HCT116 (cell line): ENCODE measurements at regions not wholly inside any gene's neighbourhood (a gene's known extent, or its start where the extent isn't known, plus 50 kb on each side); places are given as distances from the start of the nearest gene placed in this dataset.

Experiments used
- ATAC-seq: fragments of 200-7000 bp; cut with Tn5 transposase; 2 replicates; pipeline ENCODE4 v1.9.1; 2020; ENCODE audit warnings: mild to moderate bottlenecking, moderate library complexity
- BruUV-seq: library from RNA; stranded (reverse); fragments of 400-500 nt; replicated peaks from 2 replicates; lab custom pipeline; 2021; lab: Mats Ljungman, UMichigan
- CTCF ChIA-PET: fragments of 300-600 bp; sonication (Branson Sonifier 250); formaldehyde crosslinking; loops from one replicate; lab custom pipeline; 2021; ENCODE audit warnings: antibody characterized with exemption; lab: Charles Lee
- POLR2A ChIA-PET: fragments of 300-600, 350-600 bp; sonication (Branson Sonifier 250); formaldehyde crosslinking; loops from one replicate; lab custom pipeline; 2021; ENCODE audit warnings: antibody characterized with exemption; lab: Charles Lee
- RAD21 ChIA-PET, 2 experiments: fragments of 300-600 bp; sonication (Branson Sonifier 250); formaldehyde crosslinking; loops; one replicate each; lab custom pipeline; 2023; ENCODE audit warnings: low total read pairs in 2 of 2; ENCODE audit not compliant: uncharacterized antibody in 2 of 2, unreplicated experiment in 2 of 2, low non-redundant PET in 1 of 2; lab: Charles Lee
- DNase-seq: peaks from one replicate; pipeline ENCODE4 v3.0.0-alpha.2; 2010; ENCODE audit warnings: low read depth, low spot score
- H2AFZ ChIP-seq: fragments of 200-600 bp; shearing (Covaris generic), sonication (generic); 2 replicates; pipeline ENCODE4 v1.6.1; 2017; ENCODE audit warnings: low read depth, mixed run types, mixed read lengths, antibody characterized with exemption, low read length; ENCODE audit not compliant: poor library complexity, severe bottlenecking
- H3K27ac ChIP-seq: 2 replicates; pipeline ENCODE4 v1.5.1; 2012; ENCODE audit warnings: low read depth, low read length
- H3K27me3 ChIP-seq: fragments of 200-600 bp; sonication (generic); 2 replicates; pipeline ENCODE4 v1.6.1; 2016; ENCODE audit warnings: mixed run types, low read length, mixed read lengths; ENCODE audit not compliant: insufficient read depth
- H3K36me3 ChIP-seq, 2 experiments: fragments of 200-500 bp in 1 of 2; fragments of 200-600 bp in 1 of 2; sonication (Bioruptor generic) in 1 of 2; sonication (generic) in 1 of 2; 2 replicates each; pipeline versions ENCODE4 v1.5.1 to v1.6.1; 2014 to 2016; ENCODE audit warnings: low read length in 2 of 2, inconsistent platforms in 1 of 2, mixed read lengths in 1 of 2, mixed run types in 1 of 2; ENCODE audit not compliant: insufficient read depth in 2 of 2, control insufficient read depth in 1 of 2
- H3K4me1 ChIP-seq, 2 experiments: fragments of 200-600 bp in 1 of 2; sonication (generic) in 1 of 2; 2 replicates each; pipeline versions ENCODE4 v1.5.1 to v1.6.1; 2012 to 2017; ENCODE audit warnings: low read length in 2 of 2, inconsistent platforms in 1 of 2, mild to moderate bottlenecking in 1 of 2, mixed read lengths in 1 of 2, mixed run types in 1 of 2, moderate library complexity in 1 of 2; ENCODE audit not compliant: insufficient read depth in 2 of 2, control insufficient read depth in 1 of 2
- H3K4me2 ChIP-seq: fragments of 200-600 bp; sonication (generic); 2 replicates; pipeline ENCODE4 v1.6.1; 2017; ENCODE audit warnings: mixed run types, low read length, mixed read lengths
- H3K4me3 ChIP-seq, 2 experiments: fragments of 200-600 bp in 1 of 2; sonication (generic) in 1 of 2; replicated peaks in 1 of 2; 2 replicates each; pipeline ENCODE4 v1.5.1; 2011 to 2016; ENCODE audit warnings: low read length in 2 of 2, control low read depth in 1 of 2, low read depth in 1 of 2, mild to moderate bottlenecking in 1 of 2, mixed read lengths in 1 of 2, mixed run types in 1 of 2
- H3K79me2 ChIP-seq: fragments of 200-600 bp; sonication (generic); 2 replicates; pipeline ENCODE4 v1.6.1; 2017; ENCODE audit warnings: mild to moderate bottlenecking, mixed run types, low read length, moderate library complexity, mixed read lengths; ENCODE audit not compliant: insufficient read depth
- H3K9ac ChIP-seq: fragments of 200-600 bp; sonication (generic); 2 replicates; pipeline ENCODE4 v1.6.1; 2016; ENCODE audit warnings: low read length, mixed read lengths
- H3K9me2 ChIP-seq: fragments of 200-600 bp; sonication (generic), shearing (Covaris generic); 2 replicates; pipeline ENCODE4 v1.6.1; 2017; ENCODE audit warnings: mixed run types, mild to moderate bottlenecking, moderate library complexity; ENCODE audit not compliant: insufficient read depth
- H3K9me3 ChIP-seq, 2 experiments: fragments of 200-500 bp in 1 of 2; fragments of 200-600 bp in 1 of 2; sonication (Bioruptor generic) in 1 of 2; sonication (generic) in 1 of 2; 2 replicates each; pipeline ENCODE4 v1.6.1; 2014 to 2017; ENCODE audit warnings: low read length in 2 of 2, mixed read lengths in 2 of 2, inconsistent platforms in 1 of 2, low read depth in 1 of 2, mild to moderate bottlenecking in 1 of 2, mixed run types in 1 of 2, moderate library complexity in 1 of 2; ENCODE audit not compliant: control insufficient read depth in 1 of 2, insufficient read depth in 1 of 2
- H4K20me1 ChIP-seq: fragments of 200-600 bp; sonication (generic), shearing (Covaris generic); 2 replicates; pipeline ENCODE4 v1.6.1; 2017; ENCODE audit warnings: mixed run types, mild to moderate bottlenecking, moderate library complexity; ENCODE audit not compliant: insufficient read depth
- CBX3 ChIP-seq: IDR thresholded peaks from 2 replicates; pipeline ENCODE4 v1.6.1; 2012; ENCODE audit warnings: low read depth
- CTCF ChIP-seq, 3 experiments: fragments of 200-600 bp in 1 of 3; sonication (generic) in 1 of 3; IDR thresholded peaks in 2 of 3; conservative IDR thresholded peaks in 1 of 3; 2 replicates each; pipeline ENCODE4 v1.5.1; 2012 to 2017; ENCODE audit warnings: low read depth in 2 of 3, low read length in 2 of 3, antibody characterized with exemption in 1 of 3, borderline replicate concordance in 1 of 3, control low read depth in 1 of 3, mild to moderate bottlenecking in 1 of 3, mixed read lengths in 1 of 3, mixed run types in 1 of 3, moderate library complexity in 1 of 3; ENCODE audit not compliant: insufficient read depth in 1 of 3
- EGR1 ChIP-seq: IDR thresholded peaks from 2 replicates; pipeline ENCODE4 v1.6.1; 2012; ENCODE audit warnings: low read depth
- ELF1 ChIP-seq: IDR thresholded peaks from 2 replicates; pipeline ENCODE4 v1.6.1; 2012; ENCODE audit warnings: low read depth, borderline replicate concordance
- EZH2phosphoT487 ChIP-seq: fragments of 200-600 bp; IDR thresholded peaks from 2 replicates; pipeline ENCODE4 v1.6.1; 2018; ENCODE audit warnings: antibody characterized with exemption, borderline replicate concordance
- JUND ChIP-seq: IDR thresholded peaks from 2 replicates; pipeline ENCODE4 v1.6.1; 2012
- POLR2AphosphoS5 ChIP-seq: IDR thresholded peaks from 2 replicates; pipeline ENCODE4 v1.6.1; 2011; ENCODE audit warnings: mild to moderate bottlenecking, low read depth, low read length, moderate library complexity
- SIN3A ChIP-seq: IDR thresholded peaks from 2 replicates; pipeline ENCODE4 v1.6.1; 2012; ENCODE audit warnings: low read depth
- SP1 ChIP-seq: IDR thresholded peaks from 2 replicates; pipeline ENCODE4 v1.6.1; 2012; ENCODE audit warnings: low read depth
- SRF ChIP-seq: IDR thresholded peaks from 2 replicates; pipeline ENCODE4 v1.6.1; 2012; ENCODE audit warnings: low read depth
- TCF7L2 ChIP-seq: IDR thresholded peaks from 2 replicates; pipeline ENCODE4 v1.7.0; 2011; ENCODE audit warnings: borderline replicate concordance, inconsistent platforms; ENCODE audit not compliant: insufficient read depth, insufficient read length; ENCODE audit errors: extremely low read depth
- ZBTB33 ChIP-seq: IDR thresholded peaks from 2 replicates; pipeline ENCODE4 v1.6.1; 2011; ENCODE audit warnings: mild to moderate bottlenecking, low read length, moderate library complexity; ENCODE audit not compliant: insufficient replicate concordance; ENCODE audit errors: extremely low read depth
- ZNF274 ChIP-seq: fragments of 200-500 bp; sonication (Bioruptor generic); IDR thresholded peaks from 2 replicates; pipeline ENCODE4 v1.6.1; 2014; ENCODE audit warnings: mild to moderate bottlenecking, low read depth, low read length, inconsistent platforms
- intact Hi-C: fragments of 100-400 bp; cut with micrococcal nuclease; formaldehyde crosslinking; loops from 2 replicates; pipeline ENCODE4 v1.10.0; 2022
- TF ChIP-seq, protein P1 (sequence below): IDR thresholded peaks from 2 replicates; pipeline ENCODE4 v1.6.1; 2012

- TF ChIP-seq ZBTB33 (no peak), SIN3A (no peak), SP1 (no peak), POLR2AphosphoS5 (no peak), ZNF274 (no peak), JUND (no peak), CBX3 (no peak)
- TF ChIP-seq, protein P1, sequence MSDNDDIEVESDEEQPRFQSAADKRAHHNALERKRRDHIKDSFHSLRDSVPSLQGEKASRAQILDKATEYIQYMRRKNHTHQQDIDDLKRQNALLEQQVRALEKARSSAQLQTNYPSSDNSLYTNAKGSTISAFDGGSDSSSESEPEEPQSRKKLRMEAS = no peak
Observed at GRCh38 chr3:17911986-17912760, 169.7 kb upstream of the TBC1D5 start (continued).

GRCh38 chr3:17910922-17911321 lies 168.5 kb upstream of the TBC1D5 start:
- Histone ChIP-seq H3K9me3 (no peaks in the 10 kb centered on the region), H2AFZ (no peak overlapping the region), H3K27ac (no peak overlapping the region), H3K4me2 (no peak overlapping the region), H3K4me1 (no peaks in the 10 kb centered on the region), H3K9ac (no peak overlapping the region), H3K36me3 (no peaks in the 10 kb centered on the region), H3K4me3 (no peak overlapping the region), H3K9me2 (no peaks in the 10 kb centered on the region), H4K20me1 (no peaks in the 10 kb centered on the region), H3K79me2 (no peaks in the 10 kb centered on the region), H3K27me3 (no peaks in the 10 kb centered on the region)
- ChIA-PET POLR2A (no interaction called here), RAD21 (no interaction called here), CTCF (no interaction called here)
- no TSS peak for BruUV-seq
- intact Hi-C loops = no loop called here
- no peak for ATAC-seq
- DNase-seq = no peak
- TF ChIP-seq CTCF (IDR thresholded peaks at IDR 0.05 in 2 of 3, conservative IDR thresholded peaks at IDR 0.05 in 1 of 3; ENCODE audit: borderline replicate concordance in 1 of 3, insufficient read depth in 1 of 3, low read depth in 2 of 3, low read length in 2 of 3) (no peak), ZNF274 (no peak), ELF1 (no peak), EZH2phosphoT487 (no peak), ZBTB33 (no peak), JUND (no peak), TCF7L2 (no peak), EGR1 (no peak), SRF (no peak)
